ENCODE measurements at regions not wholly inside any gene's neighbourhood (a gene's known extent, or its start where the extent isn't known, plus 50 kb on each side); places are given as distances from the start of the nearest gene placed in this dataset.
"Not testable (repeated sequence)": the region's sequence is repeated elsewhere in the genome, so short reads cannot be mapped to it uniquely, and the experiment has no call there.

GRCh38 chr12:4138532-4138931, 135.0 kb upstream of the CCND2 start:
- no CpG with 5 or more reads among the region's 3 CpGs for WGBS, 2 donors (ENCODE audit: extremely low coverage in 2 of 2, insufficient read length in 2 of 2, insufficient replicate concordance in 1 of 2)
- not testable (repeated sequence) for H3K9ac ChIP-seq (ENCODE audit: low read depth, low read length, poor library complexity); H3K23ac ChIP-seq (ENCODE audit: low read depth, low read length, poor library complexity); H3K79me1 ChIP-seq (ENCODE audit: low read depth, low read length); H2BK15ac ChIP-seq (ENCODE audit: low read length); H4K8ac ChIP-seq (ENCODE audit: low read depth, low read length); DNase-seq (ENCODE audit: low spot score); H3K27ac ChIP-seq (replicated peaks; ENCODE audit: low read length); H2BK5ac ChIP-seq (ENCODE audit: low read length); H2BK120ac ChIP-seq (ENCODE audit: low read depth, low read length); H3K14ac ChIP-seq (ENCODE audit: low read length); H3K18ac ChIP-seq (ENCODE audit: low read length); H2AK5ac ChIP-seq (ENCODE audit: low read depth, low read length); H3K4me3 ChIP-seq (ENCODE audit: low read length in 2 of 2); H2BK12ac ChIP-seq (ENCODE audit: low read length); H3K4ac ChIP-seq (ENCODE audit: low read length); H3K4me2 ChIP-seq (ENCODE audit: insufficient read depth, low read length, poor library complexity, severe bottlenecking); H3K36me3 ChIP-seq (replicated peaks in 1 of 2; ENCODE audit: control insufficient read depth in 2 of 2, insufficient read depth in 2 of 2, low read length in 2 of 2); H4K91ac ChIP-seq (ENCODE audit: low read depth, low read length, poor library complexity); H3K27me3 ChIP-seq (ENCODE audit: control insufficient read depth in 3 of 3, insufficient read depth in 3 of 3, low read depth in 1 of 3, low read length in 3 of 3); H2AFZ ChIP-seq (ENCODE audit: low read length); H3K9me3 ChIP-seq (replicated peaks in 1 of 2; ENCODE audit: control insufficient read depth in 2 of 2, insufficient read depth in 1 of 2, low read depth in 1 of 2, low read length in 2 of 2)
- H3K4me1 ChIP-seq (ENCODE audit: control insufficient read depth in 2 of 2, insufficient read depth in 1 of 2, low read depth in 1 of 2, low read length in 2 of 2) = peaks cover 25 to 38% of the 10 kb centered on the region in 2 donors

- Histone ChIP-seq H2BK15ac (ENCODE audit: low read length) (no peak overlapping the region), H3K4me1 (ENCODE audit: control insufficient read depth in 2 of 2, insufficient read depth in 1 of 2, low read depth in 1 of 2, low read length in 2 of 2) (peaks cover 25 to 40% of the 10 kb centered on the region in 2 donors), H3K18ac (ENCODE audit: low read length) (no peak overlapping the region), H3K9me3 (replicated peaks in 1 of 2; ENCODE audit: control insufficient read depth in 2 of 2, insufficient read depth in 1 of 2, low read depth in 1 of 2, low read length in 2 of 2) (no peaks in the 10 kb centered on the region), H3K36me3 (replicated peaks in 1 of 2; ENCODE audit: control insufficient read depth in 2 of 2, insufficient read depth in 2 of 2, low read length in 2 of 2) (no peaks in the 10 kb centered on the region), H2AK5ac (ENCODE audit: low read depth, low read length) (no peak overlapping the region), H3K9ac (ENCODE audit: low read depth, low read length, poor library complexity) (no peak overlapping the region), H2BK12ac (ENCODE audit: low read length) (no peak overlapping the region), H3K4me2 (ENCODE audit: insufficient read depth, low read length, poor library complexity, severe bottlenecking) (no peak overlapping the region), H3K4me3 (ENCODE audit: low read length in 2 of 2) (no peak overlapping the region), H3K23ac (ENCODE audit: low read depth, low read length, poor library complexity) (no peak overlapping the region), H3K27ac (replicated peaks; ENCODE audit: low read length) (no peak overlapping the region), H4K8ac (ENCODE audit: low read depth, low read length) (no peak overlapping the region), H2BK5ac (ENCODE audit: low read length) (no peak overlapping the region), H2AFZ (ENCODE audit: low read length) (no peak overlapping the region), H3K14ac (ENCODE audit: low read length) (no peak overlapping the region), H4K91ac (ENCODE audit: low read depth, low read length, poor library complexity) (no peak overlapping the region), H2BK120ac (ENCODE audit: low read depth, low read length) (no peak overlapping the region), H3K4ac (ENCODE audit: low read length) (no peak overlapping the region), H3K79me1 (ENCODE audit: low read depth, low read length) (no peaks in the 10 kb centered on the region), H3K27me3 (ENCODE audit: control insufficient read depth in 3 of 3, insufficient read depth in 3 of 3, low read depth in 1 of 3, low read length in 3 of 3) (peaks cover 0 to 4% (median 0%) of the 10 kb centered on the region in 3 experiments)
- no peak for DNase-seq (ENCODE audit: low spot score)
- no CpG with 5 or more reads among the region's 2 CpGs for whole genome bisulfite sequencing, 2 donors (ENCODE audit: extremely low coverage in 2 of 2, insufficient read length in 2 of 2, insufficient replicate concordance in 1 of 2)
These were observed 135.5 kb upstream of the CCND2 start for GRCh38 chr12:4138051-4138450.

GRCh38 chr12:4137441-4137840, 136.1 kb upstream of the CCND2 start:
- no peaks in the 10 kb centered on the region for H3K9me3 ChIP-seq (replicated peaks in 1 of 2; ENCODE audit: control insufficient read depth in 2 of 2, insufficient read depth in 1 of 2, low read depth in 1 of 2, low read length in 2 of 2)
- DNase-seq (ENCODE audit: low spot score) = no peak
- no peak overlapping the region for H3K4ac ChIP-seq (ENCODE audit: low read length)
- no peak overlapping the region for H4K91ac ChIP-seq (ENCODE audit: low read depth, low read length, poor library complexity)
- no peak overlapping the region for H4K8ac ChIP-seq (ENCODE audit: low read depth, low read length)
- no peak overlapping the region for H3K14ac ChIP-seq (ENCODE audit: low read length)
- no peak overlapping the region for H2BK15ac ChIP-seq (ENCODE audit: low read length)
- no peak overlapping the region for H3K4me3 ChIP-seq (ENCODE audit: low read length in 2 of 2)
- peaks cover 25 to 42% of the 10 kb centered on the region in 2 donors for H3K4me1 ChIP-seq (ENCODE audit: control insufficient read depth in 2 of 2, insufficient read depth in 1 of 2, low read depth in 1 of 2, low read length in 2 of 2)
- WGBS, 2 donors (ENCODE audit: extremely low coverage in 2 of 2, insufficient read length in 2 of 2, insufficient replicate concordance in 1 of 2) = no CpG with 5 or more reads among the region's 5 CpGs
- no peak overlapping the region for H3K18ac ChIP-seq (ENCODE audit: low read length)
- no peak overlapping the region for H2AK5ac ChIP-seq (ENCODE audit: low read depth, low read length)
- H3K27me3 ChIP-seq (ENCODE audit: control insufficient read depth in 3 of 3, insufficient read depth in 3 of 3, low read depth in 1 of 3, low read length in 3 of 3) = peaks cover 0 to 10% (median 0%) of the 10 kb centered on the region in 3 experiments
- H3K9ac ChIP-seq (ENCODE audit: low read depth, low read length, poor library complexity) = no peak overlapping the region
- H2BK12ac ChIP-seq (ENCODE audit: low read length) = no peak overlapping the region
- no peak overlapping the region for H3K27ac ChIP-seq (replicated peaks; ENCODE audit: low read length)
- no peak overlapping the region for H2BK5ac ChIP-seq (ENCODE audit: low read length)
- H2AFZ ChIP-seq (ENCODE audit: low read length) = no peak overlapping the region
- no peaks in the 10 kb centered on the region for H3K36me3 ChIP-seq (replicated peaks in 1 of 2; ENCODE audit: control insufficient read depth in 2 of 2, insufficient read depth in 2 of 2, low read length in 2 of 2)
- H3K23ac ChIP-seq (ENCODE audit: low read depth, low read length, poor library complexity) = no peak overlapping the region
- peak overlapping the region; percentile 21 for H3K4me2 ChIP-seq (ENCODE audit: insufficient read depth, low read length, poor library complexity, severe bottlenecking)
- H3K79me1 ChIP-seq (ENCODE audit: low read depth, low read length) = no peaks in the 10 kb centered on the region
- H2BK120ac ChIP-seq (ENCODE audit: low read depth, low read length) = no peak overlapping the region

GRCh38 chr12:4137015-4137414, 136.5 kb upstream of the CCND2 start:
- Histone ChIP-seq H3K23ac (ENCODE audit: low read depth, low read length, poor library complexity) (no peak overlapping the region), H3K27ac (replicated peaks; ENCODE audit: low read length) (no peak overlapping the region), H3K79me1 (ENCODE audit: low read depth, low read length) (no peaks in the 10 kb centered on the region)

More at GRCh38 chr12:4137015-4137414, 136.5 kb upstream of the CCND2 start:
- Histone ChIP-seq H3K4me3 (ENCODE audit: low read length in 2 of 2) (no peak overlapping the region), H3K18ac (ENCODE audit: low read length) (no peak overlapping the region), H3K9ac (ENCODE audit: low read depth, low read length, poor library complexity) (no peak overlapping the region), H3K27me3 (ENCODE audit: control insufficient read depth in 3 of 3, insufficient read depth in 3 of 3, low read depth in 1 of 3, low read length in 3 of 3) (peaks cover 0 to 11% (median 0%) of the 10 kb centered on the region in 3 experiments), H4K8ac (ENCODE audit: low read depth, low read length) (no peak overlapping the region), H2BK12ac (ENCODE audit: low read length) (no peak overlapping the region), H2BK5ac (ENCODE audit: low read length) (no peak overlapping the region), H2AFZ (ENCODE audit: low read length) (peak overlapping the region; percentile 42), H3K14ac (ENCODE audit: low read length) (no peak overlapping the region), H2AK5ac (ENCODE audit: low read depth, low read length) (no peak overlapping the region), H4K91ac (ENCODE audit: low read depth, low read length, poor library complexity) (no peak overlapping the region), H3K4me2 (ENCODE audit: insufficient read depth, low read length, poor library complexity, severe bottlenecking) (peak overlapping the region; percentile 21), H2BK15ac (ENCODE audit: low read length) (no peak overlapping the region), H2BK120ac (ENCODE audit: low read depth, low read length) (no peak overlapping the region), H3K9me3 (replicated peaks in 1 of 2; ENCODE audit: control insufficient read depth in 2 of 2, insufficient read depth in 1 of 2, low read depth in 1 of 2, low read length in 2 of 2) (no peaks in the 10 kb centered on the region), H3K4ac (ENCODE audit: low read length) (no peak overlapping the region), H3K4me1 (ENCODE audit: control insufficient read depth in 2 of 2, insufficient read depth in 1 of 2, low read depth in 1 of 2, low read length in 2 of 2) (peaks cover 25 to 42% of the 10 kb centered on the region in 2 donors), H3K36me3 (replicated peaks in 1 of 2; ENCODE audit: control insufficient read depth in 2 of 2, insufficient read depth in 2 of 2, low read length in 2 of 2) (no peaks in the 10 kb centered on the region)
- no CpG with 5 or more reads among the region's 5 CpGs for WGBS, 2 donors (ENCODE audit: extremely low coverage in 2 of 2, insufficient read length in 2 of 2, insufficient replicate concordance in 1 of 2)
- DNase-seq (ENCODE audit: low spot score) = no peak
